ENCODE measurements at regions not wholly inside any gene's neighbourhood (a gene's known extent, or its start where the extent isn't known, plus 50 kb on each side); places are given as distances from the start of the nearest gene placed in this dataset.

DNA sequence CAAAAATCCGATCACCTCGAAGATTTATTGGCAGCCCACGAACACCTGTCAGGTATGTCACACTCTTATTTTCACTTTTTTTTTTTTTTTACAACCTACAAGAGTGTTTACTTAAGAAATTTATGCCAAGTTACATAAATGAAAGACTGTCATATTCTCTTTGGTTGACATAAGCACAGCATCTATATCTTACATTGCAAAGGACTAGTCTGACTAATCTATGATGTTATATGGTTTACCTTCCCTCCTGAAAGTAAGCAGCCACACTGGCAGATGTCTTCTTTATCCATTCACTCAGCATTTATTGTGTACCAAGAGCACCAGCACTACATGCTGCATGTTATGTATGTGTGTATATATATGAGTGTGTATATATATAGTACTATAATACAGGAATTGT is 156.3 kb downstream of the CDRT15L2 start:
- TF ChIP-seq, protein P1, sequence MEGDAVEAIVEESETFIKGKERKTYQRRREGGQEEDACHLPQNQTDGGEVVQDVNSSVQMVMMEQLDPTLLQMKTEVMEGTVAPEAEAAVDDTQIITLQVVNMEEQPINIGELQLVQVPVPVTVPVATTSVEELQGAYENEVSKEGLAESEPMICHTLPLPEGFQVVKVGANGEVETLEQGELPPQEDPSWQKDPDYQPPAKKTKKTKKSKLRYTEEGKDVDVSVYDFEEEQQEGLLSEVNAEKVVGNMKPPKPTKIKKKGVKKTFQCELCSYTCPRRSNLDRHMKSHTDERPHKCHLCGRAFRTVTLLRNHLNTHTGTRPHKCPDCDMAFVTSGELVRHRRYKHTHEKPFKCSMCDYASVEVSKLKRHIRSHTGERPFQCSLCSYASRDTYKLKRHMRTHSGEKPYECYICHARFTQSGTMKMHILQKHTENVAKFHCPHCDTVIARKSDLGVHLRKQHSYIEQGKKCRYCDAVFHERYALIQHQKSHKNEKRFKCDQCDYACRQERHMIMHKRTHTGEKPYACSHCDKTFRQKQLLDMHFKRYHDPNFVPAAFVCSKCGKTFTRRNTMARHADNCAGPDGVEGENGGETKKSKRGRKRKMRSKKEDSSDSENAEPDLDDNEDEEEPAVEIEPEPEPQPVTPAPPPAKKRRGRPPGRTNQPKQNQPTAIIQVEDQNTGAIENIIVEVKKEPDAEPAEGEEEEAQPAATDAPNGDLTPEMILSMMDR (IDR thresholded peaks at IDR 0.05 in 8 of 11, conservative IDR thresholded peaks at IDR 0.05 in 3 of 11) = no peak
- no peak for TF ChIP-seq POLR2AphosphoS5 (IDR thresholded peaks at IDR 0.05)

Data from spleen (tissue), 7 donors.